ENCODE measurements at regions not wholly inside any gene's neighbourhood (a gene's known extent, or its start where the extent isn't known, plus 50 kb on each side); places are given as distances from the start of the nearest gene placed in this dataset.
"Not testable (repeated sequence)": the region's sequence is repeated elsewhere in the genome, so short reads cannot be mapped to it uniquely, and the experiment has no call there.

GRCh38 chr15:38745126-38745525 is 180.5 kb upstream of the RASGRP1 start:
- DNase-seq (ENCODE audit: low read depth), result no peak

- no peak for DNase-seq (ENCODE audit: low read depth)
These were observed 181.0 kb upstream of the RASGRP1 start for GRCh38 chr15:38745626-38746025.

- DNase-seq (ENCODE audit: low read depth), result no peak
These were observed 181.6 kb upstream of the RASGRP1 start for GRCh38 chr15:38746211-38746610.

- DNase-seq (ENCODE audit: low read depth), result no peak
These were observed 184.1 kb upstream of the RASGRP1 start for GRCh38 chr15:38748710-38749109.

- DNase-seq (ENCODE audit: low read depth), result no peak
These were observed 186.2 kb upstream of the RASGRP1 start for GRCh38 chr15:38750786-38751185.

GRCh38 chr15:38755718-38756117 is 191.1 kb upstream of the RASGRP1 start:
- DNase-seq (ENCODE audit: low read depth), result no peak

GRCh38 chr15:38756441-38756840 is 191.8 kb upstream of the RASGRP1 start:
- DNase-seq (ENCODE audit: low read depth), result no peak

- DNase-seq (ENCODE audit: low read depth), result no peak
These were observed 193.4 kb upstream of the RASGRP1 start for GRCh38 chr15:38758043-38758442.

GRCh38 chr15:38761681-38762080 is 197.1 kb upstream of the RASGRP1 start:
- no peak for DNase-seq (ENCODE audit: low read depth)

- DNase-seq (ENCODE audit: low read depth), result no peak
These were observed 204.4 kb upstream of the RASGRP1 start for GRCh38 chr15:38768970-38769369.

- DNase-seq (ENCODE audit: low read depth), result no peak
These were observed 204.9 kb upstream of the RASGRP1 start for GRCh38 chr15:38769492-38769891.

- not testable (repeated sequence) for DNase-seq (ENCODE audit: low read depth)
These were observed 209.5 kb upstream of the RASGRP1 start for GRCh38 chr15:38774076-38774475.

GRCh38 chr15:38781196-38781595 is 216.6 kb upstream of the RASGRP1 start:
- no peak for DNase-seq (ENCODE audit: low read depth)

- no peak for DNase-seq (ENCODE audit: low read depth)
These were observed 217.5 kb upstream of the RASGRP1 start for GRCh38 chr15:38782156-38782555.

- no peak for DNase-seq (ENCODE audit: low read depth)
These were observed 224.3 kb upstream of the RASGRP1 start for GRCh38 chr15:38788918-38789317.

- no peak for DNase-seq (ENCODE audit: low read depth)
These were observed 225.0 kb upstream of the RASGRP1 start for GRCh38 chr15:38789566-38789965.

GRCh38 chr15:38793206-38793810 is 228.7 kb upstream of the RASGRP1 start:
- DNase-seq (ENCODE audit: low read depth), result no peak

GRCh38 chr15:38795471-38796245 is 231.0 kb upstream of the RASGRP1 start:
- no peak for DNase-seq (ENCODE audit: low read depth)

GRCh38 chr15:38796589-38796988 is 232.0 kb upstream of the RASGRP1 start:
- DNase-seq (ENCODE audit: low read depth), result no peak

- DNase-seq (ENCODE audit: low read depth), result not testable (repeated sequence)
These were observed 232.9 kb upstream of the RASGRP1 start for GRCh38 chr15:38797506-38797905.

GRCh38 chr15:38799202-38799601 is 234.6 kb upstream of the RASGRP1 start:
- not testable (repeated sequence) for DNase-seq (ENCODE audit: low read depth)

- no peak for DNase-seq (ENCODE audit: low read depth)
These were observed 245.0 kb upstream of the RASGRP1 start for GRCh38 chr15:38809621-38810020.

GRCh38 chr15:38810686-38811085 is 246.1 kb upstream of the RASGRP1 start:
- DNase-seq (ENCODE audit: low read depth), result no peak

- DNase-seq (ENCODE audit: low read depth), result not testable (repeated sequence)
These were observed 249.6 kb upstream of the RASGRP1 start for GRCh38 chr15:38814254-38814653.
